ENCODE measurements at regions not wholly inside any gene's neighbourhood (a gene's known extent, or its start where the extent isn't known, plus 50 kb on each side); places are given as distances from the start of the nearest gene placed in this dataset.
"Not testable (repeated sequence)": the region's sequence is repeated elsewhere in the genome, so short reads cannot be mapped to it uniquely, and the experiment has no call there.

DNA sequence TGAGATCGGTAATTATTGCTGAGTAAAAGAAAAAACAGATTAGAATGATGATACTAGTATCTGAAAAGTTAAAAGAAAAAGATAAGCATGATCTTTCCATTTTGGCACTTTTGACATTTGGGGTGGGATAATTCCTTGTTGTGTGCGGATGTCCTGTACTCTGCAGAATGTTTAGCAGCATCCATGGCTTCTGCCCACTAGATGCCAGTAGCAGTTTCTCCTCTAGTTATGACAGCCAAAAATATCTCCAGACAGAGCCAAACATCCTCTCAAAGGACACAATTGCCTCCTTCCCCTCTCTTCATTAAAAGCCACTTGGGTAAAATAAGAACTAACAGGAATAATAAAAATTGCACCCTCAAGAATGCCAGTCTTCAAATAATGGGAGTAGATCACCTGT, 468.8 kb upstream of the GRM7 start:
- no peak for DNase-seq

DNA sequence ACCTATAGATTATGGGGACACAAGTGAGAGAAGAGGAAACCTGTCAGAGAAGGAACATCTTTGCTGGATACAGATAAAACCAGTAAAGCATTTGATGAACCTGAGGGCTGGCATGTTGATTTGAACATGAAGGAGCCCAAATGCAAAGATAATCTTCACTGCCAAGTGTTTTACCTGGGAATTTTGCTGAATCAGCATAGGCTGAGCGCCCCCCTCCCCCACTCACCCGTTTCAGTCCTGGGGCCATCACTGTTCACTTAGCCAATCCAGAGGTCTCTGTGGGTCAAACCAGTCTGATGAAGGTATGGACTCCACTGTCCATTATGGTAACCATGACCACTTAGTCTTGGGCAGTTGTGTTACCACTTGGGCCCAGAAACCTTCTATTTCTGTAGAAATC, 466.0 kb upstream of the GRM7 start:
- DNase-seq, result no peak

DNA sequence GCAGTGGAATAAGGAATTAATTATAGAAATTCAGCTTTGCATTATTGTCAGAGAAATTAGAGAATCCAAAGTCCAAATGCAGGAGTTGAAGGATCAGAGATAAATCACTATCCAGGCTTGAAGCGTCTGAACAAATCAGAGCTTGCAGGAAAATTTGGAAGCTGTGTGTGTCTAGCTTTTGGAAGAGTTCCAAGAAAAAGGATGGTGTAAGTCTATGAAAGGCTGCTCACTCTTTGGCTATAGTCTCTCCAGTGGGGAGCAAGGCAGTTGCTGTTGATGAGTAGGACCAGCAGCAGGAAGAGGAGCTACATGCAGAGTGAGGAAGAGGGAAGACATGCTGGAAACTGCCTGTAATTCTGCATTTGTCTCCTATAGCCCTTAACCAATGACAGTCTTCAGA, 464.3 kb upstream of the GRM7 start:
- no peak for DNase-seq

DNA sequence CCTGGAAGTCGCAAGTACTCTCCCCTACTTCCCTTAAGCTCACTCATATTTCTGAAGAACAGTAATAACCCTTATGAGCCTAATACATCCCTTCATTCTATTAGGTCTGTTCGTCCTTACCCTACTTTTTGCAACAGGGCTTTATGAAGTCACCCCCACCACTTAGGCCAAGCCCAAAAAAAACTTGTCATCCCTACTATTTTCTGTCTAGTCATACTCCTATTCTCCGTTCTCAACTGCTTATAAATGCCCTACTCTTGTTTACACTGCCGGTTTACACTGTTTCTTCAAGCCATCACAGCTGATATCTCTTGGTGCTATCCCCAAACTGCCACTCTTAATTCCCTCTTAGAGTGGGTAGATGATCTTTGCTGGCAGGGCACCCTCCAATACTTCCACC, 458.2 kb upstream of the GRM7 start:
- DNase-seq, result not testable (repeated sequence)

DNA sequence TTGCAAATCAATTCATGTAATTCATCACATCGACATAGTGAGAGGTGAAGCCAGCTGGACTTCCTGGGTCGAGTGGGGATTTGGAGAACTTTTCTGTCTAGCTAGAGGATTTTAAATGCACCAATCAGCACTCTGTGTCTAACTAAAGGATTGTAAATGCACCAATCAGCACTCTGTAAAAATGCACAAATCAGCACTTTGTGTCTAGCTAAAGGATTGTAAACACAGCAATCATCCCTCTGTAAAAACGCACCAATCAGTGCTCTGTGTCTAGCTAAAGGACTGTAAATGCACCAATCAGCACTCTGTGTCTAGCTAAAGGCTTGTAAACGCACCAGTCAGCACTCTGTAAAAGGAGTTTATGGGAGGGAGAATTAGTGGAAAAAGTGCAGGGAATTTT, 454.0 kb upstream of the GRM7 start:
- not testable (repeated sequence) for DNase-seq

DNA sequence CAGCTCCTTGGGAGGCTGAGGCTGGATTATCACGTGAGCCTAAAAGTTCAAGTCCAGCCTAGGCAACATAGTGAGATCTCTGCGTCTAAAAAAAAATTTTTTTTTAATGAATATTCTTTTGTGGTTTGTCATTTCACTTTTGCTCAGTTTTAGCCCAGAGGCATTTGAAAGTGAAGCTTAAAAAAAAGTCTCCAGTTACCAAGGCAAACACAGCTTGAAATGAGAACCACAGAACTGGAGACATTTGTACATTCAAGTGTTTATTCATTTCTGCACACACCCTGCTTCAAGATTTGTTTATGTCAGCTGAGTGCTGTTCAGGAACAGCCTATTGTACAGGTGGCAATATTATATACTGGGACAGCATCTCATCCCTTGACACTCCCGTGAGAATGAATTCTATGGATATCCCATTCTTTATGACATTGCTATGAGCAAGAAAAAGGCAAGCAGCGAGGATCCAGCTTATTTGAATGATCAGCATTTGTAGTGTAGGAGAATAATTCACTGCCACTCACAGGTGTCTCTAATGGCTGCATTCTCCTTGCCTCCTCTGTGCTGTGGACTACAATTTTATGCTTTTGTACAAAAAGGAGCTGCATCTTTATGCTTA, 444.8 kb upstream of the GRM7 start:
- DNase-seq, result no peak

DNA sequence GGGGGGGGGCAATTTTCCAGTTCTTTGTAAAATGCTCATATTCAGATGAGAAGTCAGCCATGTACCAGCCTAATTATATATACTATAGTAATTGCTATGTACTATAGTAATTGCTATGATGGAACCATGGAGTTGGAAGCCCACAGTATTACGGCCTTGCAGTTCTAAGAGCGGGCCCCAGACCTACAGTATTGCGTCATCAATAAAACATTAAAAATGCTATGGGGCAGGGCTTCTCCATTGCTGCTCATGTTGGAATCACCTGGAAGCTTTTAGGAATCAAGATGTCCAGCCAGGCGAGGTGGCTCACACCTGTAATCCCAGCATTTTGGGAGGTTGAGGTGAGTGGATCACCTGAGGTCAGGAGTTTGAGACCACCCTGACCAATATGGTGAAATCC, 443.7 kb upstream of the GRM7 start:
- DNase-seq, result no peak

DNA sequence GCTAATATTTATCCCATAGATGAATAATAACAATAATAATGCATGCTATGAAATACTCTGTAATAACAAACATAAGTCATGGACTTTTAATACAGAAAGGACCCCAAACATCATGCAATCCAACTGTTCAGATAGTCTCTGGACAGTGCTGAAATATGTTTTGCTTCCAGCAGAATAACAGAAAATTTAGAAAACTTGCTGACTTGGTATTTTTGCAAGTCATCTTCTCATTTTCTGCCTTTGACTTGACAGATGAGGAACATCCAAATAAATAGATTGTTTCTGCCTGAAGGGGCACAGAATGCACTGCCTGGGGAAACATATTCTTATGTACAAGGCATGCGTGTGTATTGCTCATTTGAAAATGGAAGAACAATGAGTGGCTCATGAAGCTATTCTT, 442.4 kb upstream of the GRM7 start:
- DNase-seq, result no peak

DNA sequence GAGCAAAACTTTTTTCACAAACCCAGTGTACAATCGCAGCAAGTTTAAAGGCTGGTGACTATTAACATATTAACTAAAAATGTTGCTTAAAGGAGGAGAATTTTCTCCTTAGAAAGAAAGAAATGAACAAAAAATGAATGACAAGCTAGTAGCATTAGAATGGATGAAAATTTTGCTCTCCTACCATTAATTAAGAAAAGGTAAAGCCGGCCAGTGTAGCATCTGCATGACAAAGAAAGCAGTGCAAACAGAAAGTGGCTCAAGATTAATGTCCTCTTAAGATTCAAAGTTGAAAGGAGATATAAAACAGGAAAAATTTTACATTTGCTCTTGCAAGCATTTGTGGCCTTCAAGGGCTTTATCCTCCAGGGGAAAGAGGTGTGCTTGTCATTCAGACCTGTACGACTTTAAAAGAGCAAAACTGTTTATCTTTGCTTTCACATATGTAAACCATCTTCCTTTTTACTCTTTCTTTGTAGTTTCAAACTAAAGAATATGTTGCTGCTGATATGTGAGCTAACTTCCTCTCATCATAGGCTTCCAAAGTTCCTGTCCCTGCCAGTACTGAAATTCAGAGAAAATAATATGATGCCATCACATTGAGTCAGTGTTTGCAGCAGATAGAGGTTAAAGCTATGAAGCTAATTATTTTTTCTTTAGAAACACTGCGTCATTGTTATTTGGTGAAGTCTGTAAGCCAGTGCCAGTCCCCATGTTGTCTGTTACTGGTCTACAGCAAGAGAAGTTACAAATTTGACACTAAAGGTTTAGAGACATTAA, 439.1 kb upstream of the GRM7 start:
- no peak for DNase-seq

DNA sequence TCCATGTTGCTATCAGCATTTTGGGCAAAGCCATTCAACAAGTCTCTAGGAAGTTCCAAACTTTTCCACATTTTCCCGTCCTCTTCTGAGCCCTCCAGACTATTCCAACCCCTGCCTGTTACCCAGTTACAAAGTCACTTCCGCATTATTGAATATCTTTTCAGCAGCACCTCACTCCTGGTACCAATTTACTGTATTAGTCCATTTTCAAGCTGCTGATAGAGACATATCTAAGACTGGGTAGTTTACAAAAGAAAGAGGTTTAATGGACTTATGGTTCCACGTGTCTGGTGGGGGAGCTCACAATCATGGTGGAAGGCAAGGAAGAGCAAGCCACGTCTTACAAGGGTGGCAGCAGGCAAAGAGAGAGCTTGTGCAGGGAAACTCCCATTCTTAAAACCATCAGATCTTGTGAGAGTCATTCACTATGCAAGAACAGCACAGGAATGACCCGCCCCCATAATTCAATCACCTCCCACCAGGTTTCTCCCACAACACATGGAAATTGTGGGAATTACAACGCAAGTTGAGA, 435.6 kb upstream of the GRM7 start:
- DNase-seq, result no peak

DNA sequence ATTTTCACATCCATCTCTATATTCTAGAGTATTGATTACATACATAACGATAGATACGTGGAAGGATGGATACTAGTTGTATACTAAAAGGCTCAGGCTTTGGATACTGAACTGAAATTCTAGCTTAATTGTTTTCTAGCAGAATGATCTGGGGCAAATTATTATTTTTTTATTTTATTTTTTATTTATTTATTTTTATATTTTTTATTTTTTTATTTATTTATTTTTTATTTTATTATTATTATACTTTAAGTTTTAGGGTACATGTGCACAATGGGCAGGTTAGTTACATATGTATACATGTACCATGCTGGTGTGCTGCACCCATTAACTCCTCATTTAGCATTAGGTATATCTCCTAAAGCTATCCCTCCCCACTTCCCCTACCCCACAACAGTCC, 432.6 kb upstream of the GRM7 start:
- DNase-seq, result not testable (repeated sequence)

DNA sequence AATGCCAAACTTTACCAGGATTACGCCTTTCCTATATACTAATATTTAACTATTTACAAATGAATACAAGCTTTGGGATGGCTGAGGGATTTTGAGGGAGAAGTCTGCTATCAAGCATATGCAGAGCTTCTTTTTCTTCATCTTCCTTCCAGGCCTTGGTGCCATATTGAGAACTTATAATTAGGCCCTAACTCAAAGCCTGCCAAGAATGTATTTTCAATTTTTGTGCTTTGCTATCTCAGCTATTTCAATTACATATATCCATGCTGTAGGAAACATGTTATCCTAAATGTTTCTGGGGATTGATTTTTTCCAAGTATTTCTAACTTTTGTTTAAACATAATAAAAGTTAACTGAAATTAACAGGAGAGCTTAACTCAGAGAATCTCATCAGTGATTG, 425.0 kb upstream of the GRM7 start:
- DNase-seq, result no peak

DNA sequence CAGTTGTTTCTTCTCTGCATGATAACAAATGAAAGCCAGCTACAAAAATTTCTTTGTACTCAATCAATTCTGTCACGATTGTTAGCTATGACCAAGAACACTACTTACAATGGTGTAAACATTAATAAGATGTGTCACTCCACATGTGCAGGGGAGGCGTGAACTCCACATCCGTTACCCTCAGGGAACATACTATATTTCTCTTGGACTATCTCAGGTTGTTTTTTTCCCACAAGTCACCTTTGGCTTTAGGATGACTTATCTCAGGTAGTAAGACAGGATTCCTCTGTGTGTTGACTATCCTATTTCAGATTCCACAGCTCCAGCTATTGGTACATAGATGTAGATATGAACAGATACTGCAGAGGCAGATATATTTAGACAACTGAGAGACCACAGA, 423.3 kb upstream of the GRM7 start:
- no peak for DNase-seq

DNA sequence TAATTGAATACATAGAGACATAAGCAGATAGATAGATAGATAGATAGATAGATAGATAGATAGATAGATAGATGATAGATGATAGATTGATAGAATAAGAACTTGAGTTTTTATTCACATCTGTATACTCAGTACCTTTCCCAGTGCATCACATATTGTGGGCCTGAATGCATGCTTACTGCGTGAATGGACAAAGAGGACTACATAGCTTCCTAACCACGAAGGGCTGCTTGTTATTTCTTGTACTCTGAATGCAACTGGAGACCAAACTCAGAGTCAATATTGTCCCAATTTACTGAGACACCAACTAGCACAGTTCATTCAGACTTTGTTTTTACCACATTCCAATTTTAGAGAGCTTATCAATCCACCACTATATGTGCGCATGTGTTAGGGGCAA, 422.9 kb upstream of the GRM7 start:
- DNase-seq, result no peak

DNA sequence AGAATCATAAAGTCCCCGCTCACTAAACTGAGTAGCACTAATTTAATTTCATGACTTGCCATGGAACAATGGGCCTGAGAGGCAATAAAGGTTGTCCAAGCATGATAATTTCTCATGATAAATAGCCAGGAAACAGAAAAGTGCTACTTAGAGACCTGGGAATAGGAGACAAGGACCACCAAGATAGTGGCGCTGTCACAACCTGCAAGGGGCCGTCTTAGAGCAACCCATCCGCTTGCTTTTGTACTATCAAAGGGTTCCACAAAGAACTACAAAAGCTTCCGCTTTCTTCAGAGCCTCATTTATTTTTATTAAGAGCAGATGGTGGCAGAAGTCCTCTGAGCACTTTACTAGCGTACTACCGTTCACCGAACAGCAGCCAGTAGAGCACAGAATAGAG, 421.7 kb upstream of the GRM7 start:
- no peak for DNase-seq

DNA sequence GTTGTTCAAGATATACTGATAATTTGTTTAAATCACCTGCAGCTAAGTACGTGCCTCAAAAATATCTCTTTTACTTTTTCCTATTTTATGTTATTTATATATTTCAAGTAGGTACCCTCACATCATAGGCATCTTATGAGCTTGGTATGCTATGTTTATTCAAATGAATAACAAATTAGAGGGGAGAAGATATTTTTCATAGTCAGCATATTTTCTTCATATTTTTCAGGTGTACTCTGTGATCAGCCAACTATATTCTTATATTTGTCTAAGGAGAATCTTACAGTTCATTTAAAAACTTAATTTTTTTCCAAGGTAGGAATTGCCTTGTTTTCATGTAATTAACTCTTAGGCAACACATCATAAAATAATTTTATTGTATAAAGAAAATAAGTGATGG, 421.1 kb upstream of the GRM7 start:
- DNase-seq, result no peak

DNA sequence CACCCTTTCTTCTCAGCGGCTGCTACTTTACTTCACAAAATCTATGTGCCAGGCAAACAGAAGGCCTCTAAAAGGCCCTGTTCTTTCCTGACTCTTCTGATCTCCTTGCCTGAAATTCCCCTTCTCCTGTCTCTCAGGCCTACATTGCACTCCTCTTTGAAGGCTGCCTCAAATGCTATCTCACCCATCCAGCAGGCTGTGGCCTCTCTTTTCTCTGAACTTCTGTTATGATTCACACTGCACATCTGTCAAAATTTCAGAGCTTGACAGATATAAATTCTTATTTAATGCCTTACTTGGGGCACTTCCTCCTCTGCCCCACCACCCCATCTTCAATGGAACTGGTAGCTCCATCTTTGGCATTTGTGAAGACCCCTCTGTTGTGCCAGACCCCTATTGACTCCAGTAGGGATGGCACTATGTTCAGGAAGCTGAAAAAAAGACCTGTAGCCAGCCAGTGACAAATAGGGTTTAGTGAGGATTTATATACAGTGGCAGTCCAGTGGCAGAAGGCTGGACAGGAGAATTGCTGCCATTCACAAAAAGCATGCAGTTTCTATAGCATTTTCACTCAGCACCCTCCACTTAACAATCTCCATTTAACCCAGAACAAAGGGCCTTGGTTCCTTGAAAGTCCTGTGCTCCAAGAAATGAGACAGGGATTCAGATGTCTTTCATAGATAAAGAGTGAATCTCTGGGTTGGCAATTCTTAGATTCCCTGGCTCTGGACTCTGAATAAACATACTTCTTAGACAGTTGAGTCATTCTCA, 415.8 kb upstream of the GRM7 start:
- DNase-seq, result no peak

DNA sequence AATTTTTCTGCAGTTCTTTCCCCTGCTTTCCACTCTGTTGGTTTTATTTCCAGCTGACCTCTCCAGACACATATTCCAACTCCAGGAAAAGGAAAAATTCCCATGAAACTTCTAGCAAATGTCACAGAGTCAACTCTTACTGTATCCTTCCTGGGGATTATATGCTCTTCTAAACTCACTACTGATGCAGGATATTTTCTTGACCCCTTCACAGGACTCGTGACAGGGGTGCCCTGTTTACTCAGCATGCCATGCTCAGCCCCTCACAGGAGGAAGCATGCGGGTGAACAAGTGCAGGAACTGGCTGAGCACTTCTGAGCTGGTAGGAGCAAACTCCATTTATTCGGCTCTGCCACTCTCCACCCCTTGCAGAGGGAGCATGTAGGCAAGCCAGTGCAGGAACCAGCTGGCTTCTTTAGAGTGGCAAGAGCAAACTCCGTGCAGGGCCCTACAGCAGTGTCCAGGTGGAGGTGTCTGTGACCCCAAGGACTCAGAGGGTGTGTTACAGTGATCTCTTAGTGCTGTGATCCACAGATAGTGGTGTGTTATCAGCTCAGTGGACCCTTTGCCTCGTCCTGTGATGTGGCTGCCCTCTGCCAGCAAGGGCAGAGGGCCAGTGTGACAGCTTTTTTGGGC, 413.6 kb upstream of the GRM7 start:
- no peak for DNase-seq

DNA sequence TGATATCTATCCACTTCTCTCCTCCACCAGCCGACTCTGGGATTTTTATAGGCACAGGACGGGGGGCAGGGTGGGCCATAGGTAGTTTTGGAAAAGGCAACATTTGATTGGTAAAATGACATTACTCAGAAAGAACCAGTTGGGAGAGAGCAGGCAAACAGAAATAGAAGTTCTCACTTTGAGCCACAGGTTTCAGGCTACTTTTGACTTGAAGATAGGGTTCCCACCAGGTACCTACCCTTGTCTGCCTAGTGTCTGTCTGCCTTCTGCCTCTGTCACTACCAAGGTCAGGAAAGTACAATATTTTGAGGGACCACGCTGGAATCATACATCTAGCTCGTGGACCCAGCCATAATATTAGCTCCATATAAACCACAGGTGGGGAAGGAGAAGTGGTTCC, 412.9 kb upstream of the GRM7 start:
- no peak for DNase-seq

DNA sequence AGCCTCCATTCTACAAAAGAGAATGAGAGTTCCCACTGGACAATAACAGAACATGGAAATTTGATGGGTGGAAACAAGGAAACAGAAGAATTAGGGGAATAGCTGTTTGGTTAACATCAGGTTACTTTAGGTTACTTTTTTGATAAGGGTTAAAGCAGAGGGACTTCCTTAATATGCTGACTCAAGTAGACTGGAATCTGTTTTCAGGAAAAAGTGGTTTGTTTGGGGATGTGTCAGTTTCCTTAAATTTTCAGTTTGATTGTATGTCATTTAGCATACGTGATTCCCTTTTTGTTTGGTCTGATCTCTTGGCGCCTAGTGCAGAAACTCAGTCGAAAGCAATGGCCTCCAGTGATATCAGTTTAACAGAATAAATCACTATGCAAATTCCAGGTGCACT, 411.8 kb upstream of the GRM7 start:
- no peak for DNase-seq

DNA sequence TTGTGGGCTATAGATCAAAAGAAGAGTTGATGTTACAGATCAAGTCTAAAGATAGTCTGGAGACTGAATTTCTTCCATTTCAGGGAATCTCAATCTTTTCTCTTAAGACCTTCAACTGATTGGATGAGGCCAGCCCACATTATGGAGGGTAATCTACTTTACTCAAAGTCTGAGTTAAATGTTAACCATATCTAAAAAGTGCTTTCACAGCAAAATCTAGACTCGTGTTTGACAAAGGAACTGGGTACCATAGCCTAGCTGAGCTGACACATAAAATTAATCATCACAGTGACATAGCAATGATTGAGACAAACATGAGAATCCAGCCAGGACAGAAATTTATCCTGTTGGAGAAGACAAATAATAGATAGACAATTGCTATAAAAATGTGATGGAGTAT, 407.9 kb upstream of the GRM7 start:
- no peak for DNase-seq

DNA sequence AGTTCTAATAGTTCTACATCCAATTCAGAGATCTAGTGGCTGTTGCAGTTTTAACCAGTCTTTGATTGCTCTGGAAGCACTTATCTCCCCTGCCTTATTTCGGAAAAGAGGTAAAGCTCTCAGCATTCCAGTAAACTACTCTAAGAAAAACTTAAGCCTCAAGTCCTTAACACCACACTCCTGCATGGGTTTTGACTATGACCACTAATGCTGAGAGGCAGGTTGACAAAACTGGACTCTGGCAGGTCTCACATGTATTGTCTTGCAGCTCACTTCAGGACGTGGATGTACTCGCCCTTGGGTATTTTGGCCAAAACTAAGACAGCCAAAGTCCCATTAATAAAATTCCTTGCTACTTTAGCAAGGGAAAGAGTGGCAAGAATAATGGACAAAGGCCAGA, 405.9 kb upstream of the GRM7 start:
- DNase-seq, result no peak

DNA sequence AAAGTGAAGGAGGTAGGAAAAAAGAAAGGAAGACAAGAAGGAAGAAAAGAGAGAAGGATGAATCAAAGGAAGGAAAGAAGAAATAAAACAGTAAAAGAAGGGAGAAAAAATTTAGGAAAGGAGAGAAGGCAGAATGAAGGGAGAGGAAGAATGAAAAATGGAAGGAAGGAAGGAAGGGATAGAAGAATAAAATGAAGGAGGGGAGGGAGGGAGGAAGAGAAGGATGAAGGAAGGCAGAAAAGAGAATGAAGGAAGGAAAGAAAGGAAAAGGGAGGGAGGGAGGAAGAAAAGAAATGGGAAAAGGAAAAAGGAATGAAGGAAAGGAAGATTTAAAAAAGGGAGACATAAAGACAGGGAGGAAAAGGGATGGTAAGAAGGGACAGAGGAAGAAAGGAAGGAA, 393.7 kb upstream of the GRM7 start:
- no peak for DNase-seq

DNA sequence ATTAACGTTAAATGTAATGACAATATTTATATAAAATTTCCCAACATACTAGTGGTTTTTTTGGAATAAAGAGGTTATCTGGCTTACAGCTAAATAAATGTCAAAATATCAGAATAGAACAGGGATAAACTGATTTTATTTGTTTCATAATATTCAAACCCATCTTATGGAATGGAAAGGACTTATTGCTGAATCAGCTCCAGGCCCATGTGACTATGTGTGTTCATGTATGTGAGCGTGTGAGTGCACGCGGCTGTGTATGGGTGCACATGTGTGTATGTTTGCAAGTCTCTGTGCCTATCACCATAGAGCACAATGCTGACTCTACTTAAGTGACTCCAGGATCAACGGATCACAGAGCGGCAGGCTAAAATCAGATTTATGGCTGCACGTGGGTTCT, 392.3 kb upstream of the GRM7 start:
- DNase-seq, result no peak
